Naive thymus-derived CD4-positive, alpha-beta T cell (primary cell): ENCODE measurements at regions not wholly inside any gene's neighbourhood (a gene's known extent, or its start where the extent isn't known, plus 50 kb on each side); places are given as distances from the start of the nearest gene placed in this dataset.

Experiments used
- ATAC-seq: fragments of 150-1000 bp; cut with Tn5 transposase; 2 replicates; pipeline ENCODE4 v1.10.0; 2021; ENCODE audit warnings: mild to moderate bottlenecking, moderate library complexity
- CTCF ChIA-PET: fragments of 350-600 bp; sonication (Branson Sonifier 250); formaldehyde crosslinking; loops from one replicate; lab custom pipeline; 2021; ENCODE audit warnings: antibody characterized with exemption; lab: Charles Lee
- POLR2A ChIA-PET: fragments of 350-600 bp; sonication (Branson Sonifier 250); formaldehyde crosslinking; loops from one replicate; lab custom pipeline; 2021; ENCODE audit warnings: antibody characterized with exemption, inconsistent platforms; lab: Charles Lee
- DNase-seq, 9 donors: peaks; one replicate each; pipeline versions ENCODE4 v3.0.0 to v3.0.0-alpha.2; 2020 to 2022; ENCODE audit warnings: mixed read lengths in 1 of 9
- H3K27ac ChIP-seq: one replicate; pipeline ENCODE4 v1.7.0; 2013; ENCODE audit warnings: mild to moderate bottlenecking, low read depth, low read length, moderate library complexity
- H3K27me3 ChIP-seq, 2 donors: one replicate each; pipeline ENCODE4 v1.7.0; 2013; ENCODE audit warnings: low read length in 2 of 2, mild to moderate bottlenecking in 2 of 2, moderate library complexity in 2 of 2; ENCODE audit not compliant: control insufficient read depth in 2 of 2, insufficient read depth in 2 of 2
- H3K36me3 ChIP-seq, 3 experiments: 1 replicate in 2 of 3; 2 replicates in 1 of 3; pipeline ENCODE4 v1.7.0; 2013; ENCODE audit warnings: low read length in 3 of 3, mild to moderate bottlenecking in 3 of 3, moderate library complexity in 1 of 3; ENCODE audit not compliant: insufficient read depth in 3 of 3, control insufficient read depth in 2 of 3
- H3K4me1 ChIP-seq, 2 donors: one replicate each; pipeline ENCODE4 v1.7.0; 2013; ENCODE audit warnings: low read length in 2 of 2, mild to moderate bottlenecking in 2 of 2, moderate library complexity in 1 of 2; ENCODE audit not compliant: control insufficient read depth in 2 of 2, insufficient read depth in 2 of 2
- H3K4me3 ChIP-seq: 2 replicates; pipeline ENCODE4 v1.7.0; 2013; ENCODE audit warnings: mild to moderate bottlenecking, low read length
- H3K9me3 ChIP-seq, 3 experiments: 1 replicate in 2 of 3; 2 replicates in 1 of 3; pipeline ENCODE4 v1.7.0; 2013; ENCODE audit warnings: low read length in 3 of 3; ENCODE audit not compliant: control insufficient read depth in 2 of 3
- H3K27ac Mint-ChIP-seq, 9 donors: one replicate each; pipeline ENCODE4 v1.8.0; 2020 to 2022; ENCODE audit warnings: mixed read lengths in 9 of 9, mild to moderate bottlenecking in 8 of 9, moderate library complexity in 5 of 9, inconsistent platforms in 2 of 9
- H3K27me3 Mint-ChIP-seq, 5 donors: one replicate each; pipeline ENCODE4 v1.8.0; 2021 to 2022; ENCODE audit warnings: mixed read lengths in 5 of 5, mild to moderate bottlenecking in 1 of 5
- H3K36me3 Mint-ChIP-seq, 5 donors: one replicate each; pipeline ENCODE4 v1.8.0; 2020 to 2022; ENCODE audit warnings: mixed read lengths in 5 of 5, mild to moderate bottlenecking in 3 of 5, inconsistent platforms in 1 of 5
- H3K4me1 Mint-ChIP-seq, 7 donors: one replicate each; pipeline ENCODE4 v1.8.0; 2020 to 2022; ENCODE audit warnings: mixed read lengths in 7 of 7, mild to moderate bottlenecking in 3 of 7, inconsistent platforms in 1 of 7
- H3K4me3 Mint-ChIP-seq, 10 donors: one replicate each; pipeline ENCODE4 v1.8.0; 2020 to 2022; ENCODE audit warnings: mild to moderate bottlenecking in 10 of 10, mixed read lengths in 10 of 10, moderate library complexity in 6 of 10, inconsistent platforms in 2 of 10
- H3K9me3 Mint-ChIP-seq, 11 donors: one replicate each; pipeline ENCODE4 v1.8.0; 2020 to 2022; ENCODE audit warnings: mixed read lengths in 11 of 11, mild to moderate bottlenecking in 4 of 11, inconsistent platforms in 1 of 11, moderate library complexity in 1 of 11
- intact Hi-C, 2 donors: fragments of 100-400 bp; cut with micrococcal nuclease; formaldehyde crosslinking; loops; one replicate each; pipeline ENCODE4 v1.15.1; 2023

- ChIA-PET POLR2A (no interaction called here), CTCF (no interaction called here)
- ATAC-seq, result no peak
- Mint-ChIP-seq H3K4me1 (no peaks in the 10 kb centered on the region), H3K27ac (no peak overlapping the region), H3K4me3 (no peak overlapping the region), H3K9me3 (peaks cover 0 to 6% (median 3%) of the 10 kb centered on the region in 11 donors), H3K27me3 (peaks cover 56 to 89% (median 59%) of the 10 kb centered on the region in 5 donors), H3K36me3 (no peaks in the 10 kb centered on the region)
- no peak overlapping the region for H3K27ac ChIP-seq
- DNase-seq, result no peak
- no peaks in the 10 kb centered on the region for H3K27me3 ChIP-seq
- H3K4me1 ChIP-seq, result no peaks in the 10 kb centered on the region
- H3K36me3 ChIP-seq, result no peaks in the 10 kb centered on the region
- H3K4me3 ChIP-seq, result no peak overlapping the region
- no peaks in the 10 kb centered on the region for H3K9me3 ChIP-seq
- intact Hi-C loops, result no loop called here
These were observed 365.3 kb downstream of the MCTP2 start for GRCh38 chr15:94596707-94597106.

- no peak overlapping the region for H3K4me3 ChIP-seq
- H3K27me3 ChIP-seq, result no peaks in the 10 kb centered on the region
- H3K36me3 ChIP-seq, result no peaks in the 10 kb centered on the region
- intact Hi-C loops, result no loop called here
- H3K9me3 ChIP-seq, result no peaks in the 10 kb centered on the region
- peaks cover 0 to 2% (median 0%) of the 10 kb centered on the region in 5 donors for H3K36me3 Mint-ChIP-seq
- ChIA-PET CTCF (no interaction called here), POLR2A (no interaction called here)
- peaks cover 0 to 1% (median 0%) of the 10 kb centered on the region in 7 donors for H3K4me1 Mint-ChIP-seq
- DNase-seq (no peak), ATAC-seq (no peak)
- H3K27ac Mint-ChIP-seq, result no peak overlapping the region
- H3K27ac ChIP-seq, result no peak overlapping the region
- no peak overlapping the region for H3K4me3 Mint-ChIP-seq
- peaks cover 46 to 88% (median 53%) of the 10 kb centered on the region in 5 donors for H3K27me3 Mint-ChIP-seq
- H3K4me1 ChIP-seq, result no peaks in the 10 kb centered on the region
- H3K9me3 Mint-ChIP-seq, result peaks cover 0 to 6% (median 0%) of the 10 kb centered on the region in 11 donors
These were observed 369.1 kb downstream of the MCTP2 start for GRCh38 chr15:94600505-94600904.

GRCh38 chr15:94602754-94603470, 371.6 kb downstream of the MCTP2 start:
- H3K36me3 ChIP-seq, result no peaks in the 10 kb centered on the region
- ATAC-seq (no peak), DNase-seq (no peak)
- peaks cover 49 to 87% (median 58%) of the 10 kb centered on the region in 5 donors for H3K27me3 Mint-ChIP-seq
- H3K4me3 Mint-ChIP-seq, result no peak overlapping the region
- no peaks in the 10 kb centered on the region for H3K27me3 ChIP-seq
- peaks cover 7 to 21% (median 11%) of the 10 kb centered on the region in 7 donors for H3K4me1 Mint-ChIP-seq
- intact Hi-C loops, result no loop called here
- H3K9me3 Mint-ChIP-seq, result peaks cover 0 to 6% (median 0%) of the 10 kb centered on the region in 11 donors
- H3K4me1 ChIP-seq, result no peaks in the 10 kb centered on the region
- H3K9me3 ChIP-seq, result no peaks in the 10 kb centered on the region
- no peak overlapping the region for H3K4me3 ChIP-seq
- POLR2A ChIA-PET, result no interaction called here
- CTCF ChIA-PET, result no interaction called here
- peaks cover 0 to 10% (median 0%) of the 10 kb centered on the region in 5 donors for H3K36me3 Mint-ChIP-seq
- H3K27ac ChIP-seq, result no peak overlapping the region
- no peak overlapping the region for H3K27ac Mint-ChIP-seq

GRCh38 chr15:94606286-94606685, 374.9 kb downstream of the MCTP2 start:
- H3K4me1 ChIP-seq, result no peaks in the 10 kb centered on the region
- DNase-seq, result no peak
- ChIA-PET POLR2A (no interaction called here), CTCF (interaction anchor here (0.6 kb wide), 1 partner anchor 1418 kb away, joined by 3 read pairs; no protein-coding TSS in a partner anchor)
- ATAC-seq, result no peak
- H3K27ac ChIP-seq, result no peak overlapping the region
- H3K27me3 Mint-ChIP-seq, result peaks cover 40 to 76% (median 62%) of the 10 kb centered on the region in 5 donors
- H3K4me3 ChIP-seq, result no peak overlapping the region
- H3K9me3 ChIP-seq, result no peaks in the 10 kb centered on the region
- H3K27me3 ChIP-seq, result peaks cover 0 to 3% of the 10 kb centered on the region in 2 donors
- peaks cover 0 to 15% (median 0%) of the 10 kb centered on the region in 5 donors for H3K36me3 Mint-ChIP-seq
- intact Hi-C loops, result no loop called here
- peak overlapping the region in 1 of 10 donors; percentile 52 for H3K4me3 Mint-ChIP-seq
- H3K27ac Mint-ChIP-seq, result no peak overlapping the region
- peaks cover 11 to 46% (median 14%) of the 10 kb centered on the region in 7 donors for H3K4me1 Mint-ChIP-seq
- no peaks in the 10 kb centered on the region for H3K36me3 ChIP-seq
- peaks cover 0 to 6% (median 0%) of the 10 kb centered on the region in 11 donors for H3K9me3 Mint-ChIP-seq

GRCh38 chr15:94607176-94607654, 375.9 kb downstream of the MCTP2 start:
- Mint-ChIP-seq H3K4me3 (peak overlapping the region in 4 of 10 donors; percentile 5 to 67 (median 12)), H3K9me3 (peaks cover 0 to 6% (median 0%) of the 10 kb centered on the region in 11 donors), H3K4me1 (peaks cover 11 to 46% (median 14%) of the 10 kb centered on the region in 7 donors), H3K27me3 (peaks cover 45 to 78% (median 61%) of the 10 kb centered on the region in 5 donors), H3K27ac (no peak overlapping the region), H3K36me3 (peaks cover 0 to 15% (median 0%) of the 10 kb centered on the region in 5 donors)
- POLR2A ChIA-PET, result no interaction called here
- DNase-seq (no peak), ATAC-seq (no peak)
- H3K9me3 ChIP-seq, result no peaks in the 10 kb centered on the region
- H3K36me3 ChIP-seq, result no peaks in the 10 kb centered on the region
- CTCF ChIA-PET, result interaction anchor here (0.6 kb wide), 1 partner anchor 1417 kb away, joined by 3 read pairs; no protein-coding TSS in a partner anchor
- H3K27me3 ChIP-seq, result peaks cover 0 to 3% of the 10 kb centered on the region in 2 donors
- no peak overlapping the region for H3K27ac ChIP-seq
- no peak overlapping the region for H3K4me3 ChIP-seq
- intact Hi-C loops, result no loop called here
- H3K4me1 ChIP-seq, result no peaks in the 10 kb centered on the region

GRCh38 chr15:94610069-94610468, 378.7 kb downstream of the MCTP2 start:
- ChIA-PET POLR2A (no interaction called here), CTCF (no interaction called here)
- H3K27ac Mint-ChIP-seq, result no peak overlapping the region
- no peak overlapping the region for H3K4me3 ChIP-seq
- H3K36me3 Mint-ChIP-seq, result peaks cover 0 to 19% (median 0%) of the 10 kb centered on the region in 5 donors
- peaks cover 53 to 73% (median 63%) of the 10 kb centered on the region in 5 donors for H3K27me3 Mint-ChIP-seq
- peaks cover 11 to 49% (median 14%) of the 10 kb centered on the region in 7 donors for H3K4me1 Mint-ChIP-seq
- intact Hi-C loops, result loop anchor here in 1 of 2 donors (1.0 kb wide), 1 partner anchor 25 kb away; no protein-coding TSS in a partner anchor
- no peaks in the 10 kb centered on the region for H3K9me3 ChIP-seq
- no peak overlapping the region for H3K27ac ChIP-seq
- peaks cover 0 to 3% of the 10 kb centered on the region in 2 donors for H3K27me3 ChIP-seq
- ATAC-seq (no peak), DNase-seq (no peak)
- H3K4me1 ChIP-seq, result no peaks in the 10 kb centered on the region
- H3K9me3 Mint-ChIP-seq, result peaks cover 0 to 7% (median 0%) of the 10 kb centered on the region in 11 donors
- peak overlapping the region in 1 of 10 donors; percentile 27 for H3K4me3 Mint-ChIP-seq
- no peaks in the 10 kb centered on the region for H3K36me3 ChIP-seq
